Mesothelial cell of epicardium (in vitro differentiated cells): ENCODE measurements at regions not wholly inside any gene's neighbourhood (a gene's known extent, or its start where the extent isn't known, plus 50 kb on each side); places are given as distances from the start of the nearest gene placed in this dataset.
"Not testable (repeated sequence)": the region's sequence is repeated elsewhere in the genome, so short reads cannot be mapped to it uniquely, and the experiment has no call there.

Experiments used
- DNase-seq, 2 experiments: peaks; one replicate each; pipeline ENCODE4 v3.0.0; 2021; ENCODE audit warnings: low spot score in 2 of 2; ENCODE audit not compliant: unreplicated experiment in 2 of 2
- H3K27ac Mint-ChIP-seq: 2 replicates; pipeline ENCODE4 v1.8.0; 2021; ENCODE audit warnings: mixed read lengths
- H3K27me3 Mint-ChIP-seq: 2 replicates; pipeline ENCODE4 v1.8.0; 2021; ENCODE audit warnings: low read depth, mixed read lengths
- H3K36me3 Mint-ChIP-seq: 2 replicates; pipeline ENCODE4 v1.8.0; 2021; ENCODE audit warnings: mixed read lengths
- H3K4me1 Mint-ChIP-seq: 2 replicates; pipeline ENCODE4 v1.8.0; 2021; ENCODE audit warnings: mixed read lengths
- H3K4me3 Mint-ChIP-seq: 2 replicates; pipeline ENCODE4 v1.8.0; 2021; ENCODE audit warnings: mild to moderate bottlenecking, moderate library complexity, mixed read lengths
- H3K9me3 Mint-ChIP-seq: 2 replicates; pipeline ENCODE4 v1.8.0; 2021; ENCODE audit warnings: mixed read lengths
- TF ChIP-seq, protein P1 (sequence below): fragments of 200-600 bp; sonication (generic); IDR thresholded peaks from one replicate; pipeline ENCODE4 v1.5.0; 2021; ENCODE audit warnings: antibody characterized with exemption; ENCODE audit not compliant: unreplicated experiment

DNA sequence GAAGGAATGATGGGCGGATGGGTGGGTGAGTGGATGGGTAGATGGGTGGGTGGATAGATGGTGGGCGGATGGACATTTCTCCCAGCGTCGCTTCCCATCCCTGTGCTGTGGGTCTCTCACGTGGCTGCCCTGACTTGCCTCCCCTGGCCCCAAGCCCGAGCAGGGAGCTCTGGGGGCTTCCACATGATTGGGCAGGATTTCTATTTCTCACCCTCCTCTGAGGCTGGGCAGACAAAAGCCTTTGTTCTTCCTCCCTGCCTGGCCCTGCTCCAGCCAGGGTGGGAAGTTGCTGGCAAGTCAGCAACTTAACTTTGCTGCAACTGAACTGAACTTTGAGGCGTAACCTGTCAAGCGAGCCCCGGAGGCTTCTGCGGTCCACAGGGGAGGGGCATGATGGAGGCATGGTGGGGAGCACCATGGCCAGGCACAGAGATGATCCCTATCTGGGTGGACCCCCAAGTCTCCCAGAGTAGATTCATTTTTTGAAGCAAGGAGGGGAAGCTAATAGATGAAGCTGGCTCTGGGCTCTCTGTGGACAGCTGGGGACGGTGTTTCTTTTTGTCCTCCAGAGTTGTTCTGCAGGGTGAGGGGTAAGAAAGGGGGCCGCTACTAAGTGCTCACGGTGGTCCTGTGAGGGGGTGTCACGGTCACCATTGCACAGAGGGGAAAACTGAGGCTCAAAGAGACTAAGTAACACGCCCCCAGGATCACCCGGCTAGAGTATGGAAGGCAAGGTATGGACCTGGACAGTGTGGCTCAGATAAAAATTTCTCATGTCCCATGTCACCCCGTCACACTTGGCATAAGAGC is 140.1 kb downstream of the CEBPB start:
- H3K4me3 Mint-ChIP-seq: no peak overlapping the region
- TF ChIP-seq, protein P1, sequence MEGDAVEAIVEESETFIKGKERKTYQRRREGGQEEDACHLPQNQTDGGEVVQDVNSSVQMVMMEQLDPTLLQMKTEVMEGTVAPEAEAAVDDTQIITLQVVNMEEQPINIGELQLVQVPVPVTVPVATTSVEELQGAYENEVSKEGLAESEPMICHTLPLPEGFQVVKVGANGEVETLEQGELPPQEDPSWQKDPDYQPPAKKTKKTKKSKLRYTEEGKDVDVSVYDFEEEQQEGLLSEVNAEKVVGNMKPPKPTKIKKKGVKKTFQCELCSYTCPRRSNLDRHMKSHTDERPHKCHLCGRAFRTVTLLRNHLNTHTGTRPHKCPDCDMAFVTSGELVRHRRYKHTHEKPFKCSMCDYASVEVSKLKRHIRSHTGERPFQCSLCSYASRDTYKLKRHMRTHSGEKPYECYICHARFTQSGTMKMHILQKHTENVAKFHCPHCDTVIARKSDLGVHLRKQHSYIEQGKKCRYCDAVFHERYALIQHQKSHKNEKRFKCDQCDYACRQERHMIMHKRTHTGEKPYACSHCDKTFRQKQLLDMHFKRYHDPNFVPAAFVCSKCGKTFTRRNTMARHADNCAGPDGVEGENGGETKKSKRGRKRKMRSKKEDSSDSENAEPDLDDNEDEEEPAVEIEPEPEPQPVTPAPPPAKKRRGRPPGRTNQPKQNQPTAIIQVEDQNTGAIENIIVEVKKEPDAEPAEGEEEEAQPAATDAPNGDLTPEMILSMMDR: no peak
- H3K27ac Mint-ChIP-seq: no peak overlapping the region
- H3K36me3 Mint-ChIP-seq: no peaks in the 10 kb centered on the region
- H3K9me3 Mint-ChIP-seq: no peaks in the 10 kb centered on the region
- peaks cover 43% of the 10 kb centered on the region for H3K4me1 Mint-ChIP-seq
- no peak for DNase-seq
- no peaks in the 10 kb centered on the region for H3K27me3 Mint-ChIP-seq

DNA sequence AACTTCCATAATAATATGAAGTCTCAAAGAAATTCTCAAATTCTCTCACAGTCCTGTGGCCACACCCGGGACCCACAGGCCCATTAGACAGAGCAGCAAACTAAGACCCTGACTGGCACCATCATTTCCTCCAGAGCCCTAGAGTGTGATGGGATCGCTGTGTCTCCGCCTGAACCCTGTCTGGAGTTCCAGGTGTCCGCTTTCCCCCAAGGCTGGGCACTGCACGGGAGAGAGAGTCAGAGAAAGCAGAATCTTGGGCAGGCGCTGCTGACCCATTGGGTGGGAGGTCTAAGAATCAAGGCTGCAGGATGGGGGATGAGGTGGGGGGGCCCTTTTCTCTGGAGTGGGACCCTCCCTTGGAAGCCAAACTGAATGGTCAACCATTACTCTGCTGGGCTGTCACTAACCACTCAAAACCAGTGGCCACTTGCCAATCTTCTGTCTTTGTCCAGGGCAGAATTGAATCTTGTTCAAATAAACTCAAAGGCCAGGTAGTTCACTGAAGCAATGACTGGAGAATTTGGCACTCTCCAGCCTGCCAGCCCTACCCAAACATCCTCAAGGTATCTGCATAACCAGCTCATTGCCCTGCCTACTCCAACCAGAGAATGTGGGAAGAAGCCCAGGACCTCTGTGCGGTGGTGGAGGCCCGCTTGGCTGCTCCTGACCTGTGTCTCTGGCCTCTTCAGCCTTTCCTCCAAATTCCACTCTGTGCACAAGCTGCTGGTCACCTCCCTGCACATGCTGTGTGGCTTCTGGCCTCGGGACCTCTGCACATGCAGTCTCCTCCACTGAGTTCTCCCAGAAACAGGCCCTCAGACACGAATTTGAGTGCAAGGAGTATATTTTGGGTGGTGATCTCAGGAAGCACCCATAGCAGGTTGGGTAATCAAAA is 141.1 kb downstream of the CEBPB start:
- no peaks in the 10 kb centered on the region for H3K9me3 Mint-ChIP-seq
- H3K27me3 Mint-ChIP-seq: no peaks in the 10 kb centered on the region
- H3K36me3 Mint-ChIP-seq: no peaks in the 10 kb centered on the region
- H3K4me3 Mint-ChIP-seq: no peak overlapping the region
- TF ChIP-seq, protein P1: no peak
- H3K4me1 Mint-ChIP-seq: peaks cover 51% of the 10 kb centered on the region
- no peak overlapping the region for H3K27ac Mint-ChIP-seq
- no peak for DNase-seq

DNA sequence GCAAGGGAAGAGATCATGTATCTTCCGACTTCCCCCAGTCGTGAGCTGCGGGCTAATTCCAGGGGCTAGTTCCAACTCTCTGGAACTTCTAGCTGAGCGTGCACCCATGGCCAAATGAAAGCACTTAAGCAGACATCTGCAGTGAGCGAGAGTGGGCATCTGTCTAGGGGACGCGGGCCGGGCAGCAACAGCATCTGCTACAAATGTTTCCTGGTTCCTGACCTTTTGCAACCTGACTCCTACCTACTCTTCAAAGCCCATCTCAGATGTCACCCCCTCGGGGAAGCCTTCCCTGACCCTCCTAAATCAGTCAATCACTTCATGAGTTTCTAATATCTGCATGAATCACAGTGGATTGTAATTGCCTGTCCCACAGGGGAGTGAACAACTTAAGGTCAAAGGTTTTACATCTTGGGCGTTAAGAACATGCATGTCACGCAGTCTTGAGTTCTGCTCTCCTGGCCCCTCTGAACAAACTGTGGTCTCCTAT is 141.9 kb downstream of the CEBPB start:
- Mint-ChIP-seq H3K4me1 (peaks cover 51% of the 10 kb centered on the region), H3K27me3 (no peaks in the 10 kb centered on the region), H3K27ac (no peak overlapping the region), H3K4me3 (no peak overlapping the region), H3K9me3 (no peaks in the 10 kb centered on the region), H3K36me3 (no peaks in the 10 kb centered on the region)
- TF ChIP-seq, protein P1: no peak
- DNase-seq: no peak

DNA sequence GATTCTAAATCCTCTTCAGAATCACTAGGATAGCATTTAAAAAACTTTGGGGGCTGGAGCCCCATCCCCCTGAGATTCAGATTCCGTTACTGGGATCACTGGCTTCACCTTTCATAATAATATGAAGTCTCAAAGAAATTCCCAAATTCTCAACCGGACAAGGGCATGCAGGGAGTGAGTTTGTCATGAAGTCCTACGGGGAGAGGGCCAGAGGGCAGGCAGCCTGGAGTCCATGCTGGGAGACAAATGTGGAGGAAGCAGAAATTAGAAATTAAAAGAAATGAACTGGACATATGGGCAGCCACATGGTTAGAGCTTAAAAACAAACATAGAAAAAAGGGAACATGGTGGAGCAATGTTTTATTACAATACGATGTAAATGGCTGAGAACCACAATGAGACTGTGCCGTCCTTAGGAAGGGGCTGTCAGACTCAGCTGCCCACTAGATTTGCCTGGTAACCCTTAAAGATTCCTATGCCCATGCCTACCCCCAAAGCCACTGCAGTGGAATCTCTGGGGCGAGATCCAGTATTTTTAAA is 142.6 kb downstream of the CEBPB start:
- TF ChIP-seq, protein P1: no peak
- H3K27ac Mint-ChIP-seq: peak overlapping the region; percentile 36
- DNase-seq: no peak
- H3K4me1 Mint-ChIP-seq: peaks cover 50% of the 10 kb centered on the region
- H3K9me3 Mint-ChIP-seq: no peaks in the 10 kb centered on the region
- no peaks in the 10 kb centered on the region for H3K27me3 Mint-ChIP-seq
- H3K36me3 Mint-ChIP-seq: no peaks in the 10 kb centered on the region
- H3K4me3 Mint-ChIP-seq: no peak overlapping the region

DNA sequence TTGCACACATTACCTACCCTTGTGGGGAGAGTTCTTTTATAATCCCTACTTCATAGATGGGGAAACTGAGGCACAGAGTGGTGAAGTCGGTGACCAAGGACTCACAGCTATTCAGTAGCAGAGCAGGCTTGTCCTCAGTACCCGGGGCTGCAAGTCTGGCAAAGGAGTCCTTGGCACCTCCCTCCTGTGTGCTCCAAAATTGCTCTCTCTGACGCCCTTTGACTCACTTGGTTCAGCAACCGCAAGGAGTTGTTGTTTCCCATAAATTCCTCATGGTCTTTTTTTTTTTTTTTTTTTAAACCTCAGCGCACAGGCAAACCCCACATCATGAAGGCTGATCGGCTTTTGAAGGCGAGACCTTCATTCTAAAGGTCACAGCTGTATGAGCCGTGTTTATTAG is 143.2 kb downstream of the CEBPB start:
- H3K4me3 Mint-ChIP-seq: no peak overlapping the region
- no peaks in the 10 kb centered on the region for H3K27me3 Mint-ChIP-seq
- no peaks in the 10 kb centered on the region for H3K36me3 Mint-ChIP-seq
- no peak for DNase-seq
- TF ChIP-seq, protein P1: no peak
- H3K4me1 Mint-ChIP-seq: peaks cover 56% of the 10 kb centered on the region
- no peaks in the 10 kb centered on the region for H3K9me3 Mint-ChIP-seq
- no peak overlapping the region for H3K27ac Mint-ChIP-seq

DNA sequence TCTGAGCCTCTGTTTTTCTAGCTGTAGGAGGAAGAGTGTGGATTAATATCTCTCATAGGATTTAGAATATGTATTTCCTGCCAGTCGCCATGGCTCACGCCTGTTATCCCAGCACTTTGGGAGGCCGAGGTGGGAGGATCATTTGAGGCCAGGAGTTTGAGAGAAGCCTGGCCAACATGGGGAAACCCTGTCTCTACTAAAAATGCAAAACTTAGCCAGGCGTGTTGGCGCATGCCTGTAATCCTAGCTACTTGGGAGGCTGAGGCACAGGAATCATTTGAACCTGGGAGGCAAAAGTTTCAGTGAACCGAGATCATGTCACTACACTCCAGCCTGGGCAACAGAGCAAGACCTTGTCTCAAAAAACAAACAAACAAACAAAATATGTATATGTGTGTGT is 143.9 kb downstream of the CEBPB start:
- H3K9me3 Mint-ChIP-seq, DNase-seq, H3K4me3 Mint-ChIP-seq, H3K27ac Mint-ChIP-seq, H3K36me3 Mint-ChIP-seq, H3K27me3 Mint-ChIP-seq: not testable (repeated sequence)
- peaks cover 59% of the 10 kb centered on the region for H3K4me1 Mint-ChIP-seq
